ENCODE measurements at regions not wholly inside any gene's neighbourhood (a gene's known extent, or its start where the extent isn't known, plus 50 kb on each side); places are given as distances from the start of the nearest gene placed in this dataset.

- Histone ChIP-seq H3K4me3 (ENCODE audit: insufficient read length, low read depth) (no peak overlapping the region), H3K9me3 (ENCODE audit: insufficient read depth, low read length) (no peaks in the 10 kb centered on the region), H3K36me3 (ENCODE audit: insufficient read depth, insufficient read length, low read length) (no peaks in the 10 kb centered on the region), H3K4me1 (ENCODE audit: insufficient read depth, insufficient read length) (peaks cover 5% of the 10 kb centered on the region), H3K9ac (ENCODE audit: insufficient read length, low read depth) (no peak overlapping the region), H3K27me3 (ENCODE audit: insufficient read depth, insufficient read length) (no peaks in the 10 kb centered on the region)
- no peak for DNase-seq (ENCODE audit: low read depth, low spot score)
- TF ChIP-seq ZNF274 (IDR thresholded peaks at IDR 0.05; ENCODE audit: low read depth, low read length): no peak
Observed at GRCh38 chr1:59110271-59110670, 186.6 kb upstream of the FGGY start.

GRCh38 chr1:59113876-59114457 is 182.9 kb upstream of the FGGY start:
- no peak for TF ChIP-seq SUZ12 (IDR thresholded peaks at IDR 0.05; ENCODE audit: extremely low read depth, insufficient read depth, insufficient read length)
- TF ChIP-seq ZNF274 (IDR thresholded peaks at IDR 0.05; ENCODE audit: low read depth, low read length): no peak
- TF ChIP-seq YY1 (IDR thresholded peaks at IDR 0.05; ENCODE audit: insufficient read depth, insufficient read length): no peak
- Histone ChIP-seq H3K9ac (ENCODE audit: insufficient read length, low read depth) (no peak overlapping the region), H3K4me3 (ENCODE audit: insufficient read length, low read depth) (no peak overlapping the region), H3K9me3 (ENCODE audit: insufficient read depth, low read length) (no peaks in the 10 kb centered on the region), H3K4me1 (ENCODE audit: insufficient read depth, insufficient read length) (no peaks in the 10 kb centered on the region), H3K27me3 (ENCODE audit: insufficient read depth, insufficient read length) (no peaks in the 10 kb centered on the region), H3K36me3 (ENCODE audit: insufficient read depth, insufficient read length, low read length) (no peaks in the 10 kb centered on the region)
- DNase-seq (ENCODE audit: low read depth, low spot score): no peak

- DNase-seq (ENCODE audit: low read depth, low spot score): no peak
- no peaks in the 10 kb centered on the region for H3K9me3 ChIP-seq (ENCODE audit: insufficient read depth, low read length)
- TF ChIP-seq YY1 (IDR thresholded peaks at IDR 0.05; ENCODE audit: insufficient read depth, insufficient read length) (no peak), SUZ12 (IDR thresholded peaks at IDR 0.05; ENCODE audit: extremely low read depth, insufficient read depth, insufficient read length) (no peak), ZNF274 (IDR thresholded peaks at IDR 0.05; ENCODE audit: low read depth, low read length) (no peak)
- H3K9ac ChIP-seq (ENCODE audit: insufficient read length, low read depth): no peak overlapping the region
- H3K4me3 ChIP-seq (ENCODE audit: insufficient read length, low read depth): no peak overlapping the region
- H3K4me1 ChIP-seq (ENCODE audit: insufficient read depth, insufficient read length): no peaks in the 10 kb centered on the region
- no peaks in the 10 kb centered on the region for H3K27me3 ChIP-seq (ENCODE audit: insufficient read depth, insufficient read length)
- no peaks in the 10 kb centered on the region for H3K36me3 ChIP-seq (ENCODE audit: insufficient read depth, insufficient read length, low read length)
Observed at GRCh38 chr1:59115865-59116264, 181.0 kb upstream of the FGGY start.

- H3K27me3 ChIP-seq (ENCODE audit: insufficient read depth, insufficient read length): no peaks in the 10 kb centered on the region
Observed at GRCh38 chr1:59116920-59117542, 179.9 kb upstream of the FGGY start.

GRCh38 chr1:59122527-59122926 is 174.4 kb upstream of the FGGY start:
- no peaks in the 10 kb centered on the region for H3K4me1 ChIP-seq (ENCODE audit: insufficient read depth, insufficient read length)
- H3K4me3 ChIP-seq (ENCODE audit: insufficient read length, low read depth): no peak overlapping the region
- no peak overlapping the region for H3K9ac ChIP-seq (ENCODE audit: insufficient read length, low read depth)
- TF ChIP-seq YY1 (IDR thresholded peaks at IDR 0.05; ENCODE audit: insufficient read depth, insufficient read length) (no peak), ZNF274 (IDR thresholded peaks at IDR 0.05; ENCODE audit: low read depth, low read length) (no peak), SUZ12 (IDR thresholded peaks at IDR 0.05; ENCODE audit: extremely low read depth, insufficient read depth, insufficient read length) (no peak)
- peaks cover 6% of the 10 kb centered on the region; the same call in 1 of the 2 replicates for H3K9me3 ChIP-seq (ENCODE audit: insufficient read depth, low read length)
- H3K27me3 ChIP-seq (ENCODE audit: insufficient read depth, insufficient read length): no peaks in the 10 kb centered on the region
- H3K36me3 ChIP-seq (ENCODE audit: insufficient read depth, insufficient read length, low read length): no peaks in the 10 kb centered on the region
- no peak for DNase-seq (ENCODE audit: low read depth, low spot score)

More at GRCh38 chr1:59116920-59117542, 179.9 kb upstream of the FGGY start:
- Histone ChIP-seq H3K4me3 (ENCODE audit: insufficient read length, low read depth) (no peak overlapping the region), H3K4me1 (ENCODE audit: insufficient read depth, insufficient read length) (no peaks in the 10 kb centered on the region), H3K9me3 (ENCODE audit: insufficient read depth, low read length) (no peaks in the 10 kb centered on the region), H3K9ac (ENCODE audit: insufficient read length, low read depth) (no peak overlapping the region), H3K36me3 (ENCODE audit: insufficient read depth, insufficient read length, low read length) (no peaks in the 10 kb centered on the region)
- DNase-seq (ENCODE audit: low read depth, low spot score): peak; percentile 97
- TF ChIP-seq YY1 (IDR thresholded peaks at IDR 0.05; ENCODE audit: insufficient read depth, insufficient read length) (no peak), ZNF274 (IDR thresholded peaks at IDR 0.05; ENCODE audit: low read depth, low read length) (no peak), SUZ12 (IDR thresholded peaks at IDR 0.05; ENCODE audit: extremely low read depth, insufficient read depth, insufficient read length) (no peak)

GRCh38 chr1:59123081-59123681 is 173.7 kb upstream of the FGGY start:
- Histone ChIP-seq H3K9me3 (ENCODE audit: insufficient read depth, low read length) (peaks cover 6% of the 10 kb centered on the region; the same call in 1 of the 2 replicates), H3K36me3 (ENCODE audit: insufficient read depth, insufficient read length, low read length) (no peaks in the 10 kb centered on the region), H3K4me1 (ENCODE audit: insufficient read depth, insufficient read length) (no peaks in the 10 kb centered on the region), H3K9ac (ENCODE audit: insufficient read length, low read depth) (no peak overlapping the region), H3K27me3 (ENCODE audit: insufficient read depth, insufficient read length) (no peaks in the 10 kb centered on the region), H3K4me3 (ENCODE audit: insufficient read length, low read depth) (no peak overlapping the region)
- no peak for TF ChIP-seq SUZ12 (IDR thresholded peaks at IDR 0.05; ENCODE audit: extremely low read depth, insufficient read depth, insufficient read length)
- TF ChIP-seq ZNF274 (IDR thresholded peaks at IDR 0.05; ENCODE audit: low read depth, low read length): no peak
- TF ChIP-seq YY1 (IDR thresholded peaks at IDR 0.05; ENCODE audit: insufficient read depth, insufficient read length): no peak
- DNase-seq (ENCODE audit: low read depth, low spot score): no peak

GRCh38 chr1:59124166-59124565 is 172.7 kb upstream of the FGGY start:
- H3K36me3 ChIP-seq (ENCODE audit: insufficient read depth, insufficient read length, low read length): no peaks in the 10 kb centered on the region
- H3K9me3 ChIP-seq (ENCODE audit: insufficient read depth, low read length): peaks cover 6% of the 10 kb centered on the region; the same call in 1 of the 2 replicates
- H3K27me3 ChIP-seq (ENCODE audit: insufficient read depth, insufficient read length): no peaks in the 10 kb centered on the region
- TF ChIP-seq SUZ12 (IDR thresholded peaks at IDR 0.05; ENCODE audit: extremely low read depth, insufficient read depth, insufficient read length): no peak
- TF ChIP-seq YY1 (IDR thresholded peaks at IDR 0.05; ENCODE audit: insufficient read depth, insufficient read length): no peak
- TF ChIP-seq ZNF274 (IDR thresholded peaks at IDR 0.05; ENCODE audit: low read depth, low read length): no peak
- no peak for DNase-seq (ENCODE audit: low read depth, low spot score)
- H3K4me3 ChIP-seq (ENCODE audit: insufficient read length, low read depth): no peak overlapping the region
- H3K4me1 ChIP-seq (ENCODE audit: insufficient read depth, insufficient read length): peaks cover 3% of the 10 kb centered on the region
- H3K9ac ChIP-seq (ENCODE audit: insufficient read length, low read depth): no peak overlapping the region
